ENCODE measurements at regions not wholly inside any gene's neighbourhood (a gene's known extent, or its start where the extent isn't known, plus 50 kb on each side); places are given as distances from the start of the nearest gene placed in this dataset.

GRCh38 chr2:226561962-226562361, 237.7 kb downstream of the IRS1 start:
- no peak overlapping the region for H3K27ac ChIP-seq (replicated peaks)
- no peaks in the 10 kb centered on the region for H3K27me3 ChIP-seq (ENCODE audit: insufficient read depth, poor library complexity, severe bottlenecking)
- TF ChIP-seq SPI1 (IDR thresholded peaks at IDR 0.05; ENCODE audit: borderline replicate concordance, low read depth), result no peak
- TF ChIP-seq REST (IDR thresholded peaks at IDR 0.05; ENCODE audit: insufficient replicate concordance, low read depth), result no peak
- TF ChIP-seq POLR2AphosphoS5 (IDR thresholded peaks at IDR 0.05; ENCODE audit: low read depth), result no peak
- TF ChIP-seq CTCF (IDR thresholded peaks at IDR 0.05; ENCODE audit: insufficient read depth, low read length), result no peak
- TF ChIP-seq GABPA (IDR thresholded peaks at IDR 0.05; ENCODE audit: low read depth), result no peak
- no peak for DNase-seq (ENCODE audit: low read depth in 1 of 2, low spot score in 1 of 2)
- no peak overlapping the region for H3K4me3 ChIP-seq (replicated peaks; ENCODE audit: insufficient read depth, low read length)

- DNase-seq (ENCODE audit: low read depth in 1 of 2, low spot score in 1 of 2), result no peak
- Histone ChIP-seq H3K27me3 (ENCODE audit: insufficient read depth, poor library complexity, severe bottlenecking) (no peaks in the 10 kb centered on the region), H3K4me3 (replicated peaks; ENCODE audit: insufficient read depth, low read length) (no peak overlapping the region), H3K27ac (replicated peaks) (no peak overlapping the region)
- TF ChIP-seq REST (IDR thresholded peaks at IDR 0.05; ENCODE audit: insufficient replicate concordance, low read depth) (no peak), SPI1 (IDR thresholded peaks at IDR 0.05; ENCODE audit: borderline replicate concordance, low read depth) (no peak), POLR2AphosphoS5 (IDR thresholded peaks at IDR 0.05; ENCODE audit: low read depth) (no peak), GABPA (IDR thresholded peaks at IDR 0.05; ENCODE audit: low read depth) (no peak)
Observed at GRCh38 chr2:226560325-226560724, 239.3 kb downstream of the IRS1 start.

- H3K27ac ChIP-seq (replicated peaks), result no peak overlapping the region
- H3K27me3 ChIP-seq (ENCODE audit: insufficient read depth, poor library complexity, severe bottlenecking), result no peaks in the 10 kb centered on the region
- DNase-seq (ENCODE audit: low read depth in 1 of 2, low spot score in 1 of 2), result no peak
- TF ChIP-seq REST (IDR thresholded peaks at IDR 0.05; ENCODE audit: insufficient replicate concordance, low read depth) (no peak), CTCF (IDR thresholded peaks at IDR 0.05; ENCODE audit: insufficient read depth, low read length) (no peak), SPI1 (IDR thresholded peaks at IDR 0.05; ENCODE audit: borderline replicate concordance, low read depth) (no peak), POLR2AphosphoS5 (IDR thresholded peaks at IDR 0.05; ENCODE audit: low read depth) (no peak), GABPA (IDR thresholded peaks at IDR 0.05; ENCODE audit: low read depth) (no peak)
- no peak overlapping the region for H3K4me3 ChIP-seq (replicated peaks; ENCODE audit: insufficient read depth, low read length)
Observed at GRCh38 chr2:226559536-226559935, 240.1 kb downstream of the IRS1 start.
